Lower leg skin (tissue), 4 donors: ENCODE measurements at regions not wholly inside any gene's neighbourhood (a gene's known extent, or its start where the extent isn't known, plus 50 kb on each side); places are given as distances from the start of the nearest gene placed in this dataset.

Source experiments
- DNase-seq, 2 donors: peaks; one replicate each; pipeline ENCODE4 v3.0.0-alpha.2; 2019; ENCODE audit warnings: low spot score in 2 of 2
- H3K4me3 ChIP-seq: fragments of 200-600 bp; sonication (generic); 2 replicates; pipeline ENCODE4 v1.5.1; 2017; ENCODE audit warnings: mild to moderate bottlenecking, low read depth; ENCODE audit not compliant: poor library complexity, severe bottlenecking
- CTCF ChIP-seq, 3 donors: fragments of 450-650 bp; IDR thresholded peaks; one replicate each; pipeline ENCODE4 v1.5.1; 2016; ENCODE audit warnings: antibody characterized with exemption in 3 of 3, mild to moderate bottlenecking in 3 of 3, moderate library complexity in 2 of 3
- POLR2A ChIP-seq, 2 donors: fragments of 450-650 bp; IDR thresholded peaks; one replicate each; pipeline ENCODE4 v1.6.1; 2016 to 2017; ENCODE audit warnings: antibody characterized with exemption in 2 of 2, mild to moderate bottlenecking in 1 of 2, moderate library complexity in 1 of 2
- WGBS, 2 donors: methylation state at CpG; one replicate each; pipeline ENCODE4 v1.1.5; 2018; 5-methylcytosine and 5-hydroxymethylcytosine counted together
- intact Hi-C: fragments of 100-400 bp; cut with DNase I; formaldehyde crosslinking; loops from one replicate; pipeline ENCODE4 v1.15.0; 2023; ENCODE audit warnings: low total_unique reads

- intact Hi-C loops = no loop called here
- no peak for DNase-seq
- whole genome bisulfite sequencing, 2 donors = 84 to 85% methylated on average over 28 of the region's 28 CpGs
Observed at GRCh38 chr16:88290850-88291830, 91.6 kb upstream of the ZNF469 start.

GRCh38 chr16:88292007-88292970, 90.5 kb upstream of the ZNF469 start:
- no peak for DNase-seq
- intact Hi-C loops = no loop called here
- WGBS, 2 donors = 91 to 92% methylated on average over 19 of the region's 19 CpGs
- H3K4me3 ChIP-seq = no peak overlapping the region
- no peak for TF ChIP-seq POLR2A (IDR thresholded peaks at IDR 0.05)
- TF ChIP-seq CTCF (IDR thresholded peaks at IDR 0.05) = no peak

More at GRCh38 chr16:88290850-88291830, 91.6 kb upstream of the ZNF469 start:
- no peak overlapping the region for H3K4me3 ChIP-seq
- no peak for TF ChIP-seq POLR2A (IDR thresholded peaks at IDR 0.05)
- TF ChIP-seq CTCF (IDR thresholded peaks at IDR 0.05) = no peak

- no peak for TF ChIP-seq CTCF (IDR thresholded peaks at IDR 0.05)
- no peak for TF ChIP-seq POLR2A (IDR thresholded peaks at IDR 0.05)
- H3K4me3 ChIP-seq = no peak overlapping the region
- 96% methylated on average over 4 of the region's 4 CpGs for WGBS, 2 donors
- no peak for DNase-seq
- intact Hi-C loops = no loop called here
Observed at GRCh38 chr16:88293097-88293496, 89.7 kb upstream of the ZNF469 start.

GRCh38 chr16:88295671-88296436, 86.9 kb upstream of the ZNF469 start:
- intact Hi-C loops = no loop called here
- no peak for TF ChIP-seq POLR2A (IDR thresholded peaks at IDR 0.05)
- no peak for TF ChIP-seq CTCF (IDR thresholded peaks at IDR 0.05)
- no peak for DNase-seq
- H3K4me3 ChIP-seq = no peak overlapping the region
- WGBS, 2 donors = 34 to 60% methylated on average over 17 to 20 of the region's 20 CpGs

- intact Hi-C loops = no loop called here
- WGBS, 2 donors = 51 to 52% methylated on average over 19 of the region's 19 CpGs
- H3K4me3 ChIP-seq = no peak overlapping the region
- no peak for TF ChIP-seq POLR2A (IDR thresholded peaks at IDR 0.05)
- TF ChIP-seq CTCF (IDR thresholded peaks at IDR 0.05) = peak in 1 of 3 donors; percentile 6
- no peak for DNase-seq
Observed at GRCh38 chr16:88296437-88297177, 86.2 kb upstream of the ZNF469 start.
